Fibroblast of mammary gland (primary cell): ENCODE measurements at regions not wholly inside any gene's neighbourhood (a gene's known extent, or its start where the extent isn't known, plus 50 kb on each side); places are given as distances from the start of the nearest gene placed in this dataset.

ENCODE experiments used
- DNase-seq: peaks from one replicate; pipeline ENCODE4 v3.0.0-alpha.2; 2010; ENCODE audit warnings: low read depth
- H3K4me3 ChIP-seq: 2 replicates; pipeline ENCODE4 v1.5.1; 2011; ENCODE audit warnings: low read depth, mild to moderate bottlenecking, low read length, moderate library complexity; ENCODE audit not compliant: control insufficient read depth
- CTCF ChIP-seq: conservative IDR thresholded peaks from 2 replicates; pipeline ENCODE4 v1.5.1; 2011; ENCODE audit warnings: low read depth, low read length, inconsistent platforms; ENCODE audit not compliant: control insufficient read depth, insufficient read depth

- no peak overlapping the region for H3K4me3 ChIP-seq
- TF ChIP-seq CTCF = no peak
- DNase-seq = peak; percentile 36
Observed at GRCh38 chr12:28939427-28939826, 209.7 kb upstream of the FAR2 start.

- no peak for TF ChIP-seq CTCF
- no peak for DNase-seq
- H3K4me3 ChIP-seq = no peak overlapping the region
Observed at GRCh38 chr12:28941248-28941647, 207.8 kb upstream of the FAR2 start.

GRCh38 chr12:28946361-28946760 lies 202.7 kb upstream of the FAR2 start:
- no peak for TF ChIP-seq CTCF
- no peak overlapping the region for H3K4me3 ChIP-seq
- no peak for DNase-seq

- no peak for TF ChIP-seq CTCF
- DNase-seq = no peak
- H3K4me3 ChIP-seq = no peak overlapping the region
Observed at GRCh38 chr12:28948685-28949084, 200.4 kb upstream of the FAR2 start.

GRCh38 chr12:28949184-28949583 lies 199.9 kb upstream of the FAR2 start:
- no peak overlapping the region for H3K4me3 ChIP-seq
- no peak for TF ChIP-seq CTCF
- no peak for DNase-seq

GRCh38 chr12:28950049-28950448 lies 199.0 kb upstream of the FAR2 start:
- no peak for TF ChIP-seq CTCF
- H3K4me3 ChIP-seq = no peak overlapping the region
- no peak for DNase-seq

GRCh38 chr12:28951935-28952334 lies 197.1 kb upstream of the FAR2 start:
- no peak for TF ChIP-seq CTCF

More at GRCh38 chr12:28951935-28952334, 197.1 kb upstream of the FAR2 start:
- no peak for DNase-seq
- H3K4me3 ChIP-seq = no peak overlapping the region
